CD4-positive, alpha-beta T cell (primary cell): ENCODE measurements at regions not wholly inside any gene's neighbourhood (a gene's known extent, or its start where the extent isn't known, plus 50 kb on each side); places are given as distances from the start of the nearest gene placed in this dataset.

Experiments
- ATAC-seq: fragments of 200-7000 bp; cut with Tn5 transposase; one replicate; pipeline ENCODE4 v1.10.0; 2022; ENCODE audit warnings: mild to moderate bottlenecking; ENCODE audit not compliant: poor library complexity
- CTCF ChIA-PET: fragments of 350-600 bp; sonication (Branson Sonifier 250); formaldehyde crosslinking; loops from one replicate; lab custom pipeline; 2021; ENCODE audit warnings: antibody characterized with exemption, inconsistent platforms; lab: Charles Lee
- POLR2A ChIA-PET: fragments of 350-600 bp; sonication (Branson Sonifier 250); formaldehyde crosslinking; loops from one replicate; lab custom pipeline; 2021; ENCODE audit warnings: antibody characterized with exemption, inconsistent platforms; lab: Charles Lee
- DNase-seq, 14 experiments: peaks; one replicate each; pipeline ENCODE4 v3.0.0-alpha.2; 2013 to 2020; ENCODE audit warnings: mixed read lengths in 2 of 14
- H3K27ac ChIP-seq, 2 donors: one replicate each; pipeline versions ENCODE4 v1.5.1 to v1.7.0; 2013; ENCODE audit warnings: low read length in 2 of 2, low read depth in 1 of 2, mild to moderate bottlenecking in 1 of 2
- H3K27me3 ChIP-seq, 2 experiments: 1 replicate in 1 of 2; 2 replicates in 1 of 2; pipeline versions ENCODE4 v1.6.1 to v1.7.0; 2013; ENCODE audit warnings: low read length in 2 of 2, control low read depth in 1 of 2, mild to moderate bottlenecking in 1 of 2, moderate library complexity in 1 of 2; ENCODE audit not compliant: insufficient read depth in 2 of 2, control insufficient read depth in 1 of 2
- H3K36me3 ChIP-seq: one replicate; pipeline ENCODE4 v1.6.1; 2013; ENCODE audit warnings: low read length, control low read depth; ENCODE audit not compliant: insufficient read depth
- H3K4me1 ChIP-seq: one replicate; pipeline ENCODE4 v1.6.1; 2013; ENCODE audit warnings: low read length, control low read depth; ENCODE audit not compliant: insufficient read depth
- H3K4me3 ChIP-seq: one replicate; pipeline ENCODE4 v1.5.1; 2013; ENCODE audit warnings: mild to moderate bottlenecking, low read length, moderate library complexity
- H3K9me3 ChIP-seq, 2 experiments: 1 replicate in 1 of 2; 2 replicates in 1 of 2; pipeline versions ENCODE4 v1.6.1 to v1.7.0; 2013; ENCODE audit warnings: low read length in 2 of 2, mild to moderate bottlenecking in 2 of 2, control low read depth in 1 of 2, moderate library complexity in 1 of 2; ENCODE audit not compliant: control insufficient read depth in 1 of 2, insufficient read depth in 1 of 2
- H3K27ac Mint-ChIP-seq: one replicate; pipeline ENCODE4 v1.8.0; 2020; ENCODE audit warnings: mixed read lengths
- H3K27me3 Mint-ChIP-seq: one replicate; pipeline ENCODE4 v1.8.0; 2021; ENCODE audit warnings: mixed read lengths
- H3K36me3 Mint-ChIP-seq: one replicate; pipeline ENCODE4 v1.8.0; 2021; ENCODE audit warnings: low read depth, mixed read lengths
- H3K4me1 Mint-ChIP-seq: one replicate; pipeline ENCODE4 v1.8.0; 2021; ENCODE audit warnings: low read depth, mixed read lengths
- H3K4me3 Mint-ChIP-seq: one replicate; pipeline ENCODE4 v1.8.0; 2020; ENCODE audit warnings: mild to moderate bottlenecking, mixed read lengths
- H3K9me3 Mint-ChIP-seq: one replicate; pipeline ENCODE4 v1.8.0; 2020; ENCODE audit warnings: mixed read lengths
- intact Hi-C, 2 experiments: fragments of 100-400 bp; cut with DNase I in 1 of 2; cut with micrococcal nuclease in 1 of 2; formaldehyde crosslinking; loops; one replicate each; pipeline versions ENCODE4 v1.15.1 to v1.9.0; 2023 to 2025; cut with DNase I, micrococcal nuclease
- TF ChIP-seq, protein P1 (sequence below): fragments of 200-600 bp; IDR thresholded peaks from one replicate; pipeline ENCODE4 v1.8.0; 2022; ENCODE audit warnings: antibody characterized with exemption, mild to moderate bottlenecking

DNA sequence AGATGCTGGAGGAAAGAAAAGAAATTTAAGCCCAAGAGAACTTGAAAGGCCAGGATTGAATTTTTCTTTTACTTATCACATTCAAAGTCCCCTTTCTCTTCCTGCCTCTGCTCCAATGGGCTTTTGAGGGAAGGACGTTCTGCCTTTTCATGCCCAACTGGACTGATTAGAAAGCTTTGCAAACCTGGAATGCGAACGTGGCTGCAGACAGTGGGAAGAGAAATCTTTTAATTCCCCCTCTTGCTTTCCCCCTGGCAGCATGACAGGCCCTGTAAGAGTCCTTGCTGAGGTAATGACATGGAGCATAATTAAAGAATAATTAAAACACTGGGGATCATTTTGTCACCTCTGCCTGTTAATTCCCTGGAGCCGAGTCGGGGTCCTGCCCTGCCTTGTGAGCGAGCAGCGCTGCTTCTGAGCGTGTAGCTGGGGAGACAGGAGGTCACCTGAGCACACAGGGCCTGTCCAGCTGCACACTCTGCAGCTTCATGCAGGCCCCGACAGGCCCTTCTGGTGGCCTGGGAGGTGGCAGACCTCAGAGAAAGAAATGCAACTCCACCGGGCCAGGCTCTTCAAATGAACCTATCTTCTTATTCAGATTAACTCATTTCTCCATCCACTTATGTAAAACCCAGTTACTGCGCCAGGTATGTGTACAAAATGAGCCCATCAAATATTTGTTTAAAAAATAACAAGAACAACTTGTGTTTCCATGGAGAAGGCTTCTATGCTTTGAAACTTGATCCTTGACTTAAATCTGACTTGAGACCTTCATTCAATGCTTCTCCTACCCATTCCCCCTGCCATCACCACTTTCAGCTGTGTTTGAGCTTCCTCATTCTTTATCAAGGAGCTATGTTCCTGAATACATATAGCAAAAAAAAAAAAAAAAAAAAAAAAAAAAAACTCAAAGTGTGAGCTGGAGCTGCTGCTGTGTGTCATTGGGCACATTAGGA is 628.2 kb upstream of the CFAP20DC start:
- DNase-seq (no peak), ATAC-seq (no peak)
- intact Hi-C loops, result no loop called here
- CTCF ChIA-PET, result no interaction called here
- no peaks in the 10 kb centered on the region for H3K9me3 Mint-ChIP-seq
- no peaks in the 10 kb centered on the region for H3K4me1 Mint-ChIP-seq
- no peak overlapping the region for H3K4me3 Mint-ChIP-seq
- no peaks in the 10 kb centered on the region for H3K27me3 Mint-ChIP-seq
- no peaks in the 10 kb centered on the region for H3K36me3 Mint-ChIP-seq
- H3K27ac ChIP-seq, result no peak overlapping the region
- no peak overlapping the region for H3K4me3 ChIP-seq
- H3K27ac Mint-ChIP-seq, result no peak overlapping the region
- TF ChIP-seq, protein P1, sequence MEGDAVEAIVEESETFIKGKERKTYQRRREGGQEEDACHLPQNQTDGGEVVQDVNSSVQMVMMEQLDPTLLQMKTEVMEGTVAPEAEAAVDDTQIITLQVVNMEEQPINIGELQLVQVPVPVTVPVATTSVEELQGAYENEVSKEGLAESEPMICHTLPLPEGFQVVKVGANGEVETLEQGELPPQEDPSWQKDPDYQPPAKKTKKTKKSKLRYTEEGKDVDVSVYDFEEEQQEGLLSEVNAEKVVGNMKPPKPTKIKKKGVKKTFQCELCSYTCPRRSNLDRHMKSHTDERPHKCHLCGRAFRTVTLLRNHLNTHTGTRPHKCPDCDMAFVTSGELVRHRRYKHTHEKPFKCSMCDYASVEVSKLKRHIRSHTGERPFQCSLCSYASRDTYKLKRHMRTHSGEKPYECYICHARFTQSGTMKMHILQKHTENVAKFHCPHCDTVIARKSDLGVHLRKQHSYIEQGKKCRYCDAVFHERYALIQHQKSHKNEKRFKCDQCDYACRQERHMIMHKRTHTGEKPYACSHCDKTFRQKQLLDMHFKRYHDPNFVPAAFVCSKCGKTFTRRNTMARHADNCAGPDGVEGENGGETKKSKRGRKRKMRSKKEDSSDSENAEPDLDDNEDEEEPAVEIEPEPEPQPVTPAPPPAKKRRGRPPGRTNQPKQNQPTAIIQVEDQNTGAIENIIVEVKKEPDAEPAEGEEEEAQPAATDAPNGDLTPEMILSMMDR, result no peak
- no peaks in the 10 kb centered on the region for H3K9me3 ChIP-seq
- no peaks in the 10 kb centered on the region for H3K36me3 ChIP-seq
- POLR2A ChIA-PET, result no interaction called here
- no peaks in the 10 kb centered on the region for H3K27me3 ChIP-seq
- H3K4me1 ChIP-seq, result no peaks in the 10 kb centered on the region

DNA sequence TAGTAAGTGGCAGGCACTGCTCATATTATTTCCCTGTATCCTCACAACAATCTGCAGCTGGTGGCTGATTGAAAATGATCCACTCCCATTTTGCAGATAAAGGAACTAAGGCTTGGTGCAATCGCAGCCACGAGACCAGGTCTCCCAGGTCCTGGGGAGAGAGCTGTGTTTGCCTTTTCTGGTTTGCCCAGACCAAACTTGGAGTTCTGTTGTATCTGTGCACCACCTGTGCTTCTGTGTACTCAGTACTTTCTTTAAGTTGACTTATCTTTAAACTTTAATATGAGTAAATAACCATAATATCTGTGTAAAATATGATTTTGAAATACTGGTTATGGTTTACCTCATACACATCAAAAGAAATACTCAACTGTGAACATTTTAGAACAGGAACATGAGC is 625.7 kb upstream of the CFAP20DC start:
- no peaks in the 10 kb centered on the region for H3K27me3 ChIP-seq
- intact Hi-C loops, result no loop called here
- ATAC-seq (no peak), DNase-seq (no peak)
- no peaks in the 10 kb centered on the region for H3K4me1 ChIP-seq
- ChIA-PET POLR2A (no interaction called here), CTCF (interaction anchor here (0.7 kb wide), 1 partner anchor 16 kb away, joined by 3 read pairs; no protein-coding TSS in a partner anchor)
- no peaks in the 10 kb centered on the region for H3K9me3 ChIP-seq
- Mint-ChIP-seq H3K27me3 (no peaks in the 10 kb centered on the region), H3K27ac (no peak overlapping the region), H3K36me3 (no peaks in the 10 kb centered on the region), H3K9me3 (no peaks in the 10 kb centered on the region), H3K4me3 (no peak overlapping the region), H3K4me1 (no peaks in the 10 kb centered on the region)
- H3K36me3 ChIP-seq, result no peaks in the 10 kb centered on the region
- TF ChIP-seq, protein P1, result no peak
- no peak overlapping the region for H3K27ac ChIP-seq
- H3K4me3 ChIP-seq, result no peak overlapping the region

DNA sequence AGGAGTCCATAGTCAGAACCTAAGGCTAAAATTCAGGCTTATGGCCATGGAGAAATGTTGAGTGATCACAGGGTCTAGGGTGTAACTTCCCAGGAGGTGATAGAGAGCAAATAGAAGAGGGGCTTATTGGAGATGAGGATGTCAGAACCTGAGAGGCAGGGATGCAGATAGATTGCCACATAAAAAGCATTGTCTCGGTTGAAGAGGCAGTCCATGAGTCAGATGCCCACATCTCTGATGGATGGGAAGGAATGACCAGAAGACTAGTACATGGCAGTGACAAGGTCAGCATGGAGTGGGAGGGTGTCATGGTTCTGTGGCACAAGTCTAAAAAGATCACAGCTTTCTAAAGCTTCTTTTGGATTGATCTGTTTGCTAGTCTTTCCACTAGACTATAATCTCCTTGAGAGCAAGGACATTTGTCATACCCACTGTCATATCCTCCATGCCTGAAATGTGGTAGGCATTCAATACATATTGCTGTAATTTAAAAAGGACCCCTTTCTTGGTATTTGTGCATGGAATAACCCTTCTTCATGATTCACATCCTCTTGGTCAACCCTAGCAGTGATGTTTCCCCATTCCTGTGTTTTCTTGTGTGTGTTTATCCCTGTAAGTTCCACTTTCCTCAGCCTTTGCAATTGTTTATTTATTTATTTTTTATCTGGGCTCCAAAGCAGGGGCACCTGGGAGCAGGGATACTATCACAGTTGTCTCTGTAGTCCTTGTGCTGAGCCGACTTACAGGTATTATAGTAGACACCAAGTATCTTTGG is 613.4 kb upstream of the CFAP20DC start:
- Histone ChIP-seq H3K27ac (no peak overlapping the region), H3K27me3 (no peaks in the 10 kb centered on the region), H3K4me1 (no peaks in the 10 kb centered on the region), H3K9me3 (no peaks in the 10 kb centered on the region), H3K4me3 (no peak overlapping the region), H3K36me3 (no peaks in the 10 kb centered on the region)
- POLR2A ChIA-PET, result no interaction called here
- no peak for DNase-seq
- intact Hi-C loops, result no loop called here
- Mint-ChIP-seq H3K27me3 (no peaks in the 10 kb centered on the region), H3K36me3 (no peaks in the 10 kb centered on the region), H3K9me3 (no peaks in the 10 kb centered on the region), H3K4me3 (no peak overlapping the region), H3K4me1 (no peaks in the 10 kb centered on the region), H3K27ac (no peak overlapping the region)
- CTCF ChIA-PET, result no interaction called here
- no peak for ATAC-seq
- TF ChIP-seq, protein P1, result no peak
